Ishikawa (cell line): ENCODE measurements at regions not wholly inside any gene's neighbourhood (a gene's known extent, or its start where the extent isn't known, plus 50 kb on each side); places are given as distances from the start of the nearest gene placed in this dataset.

Source experiments
- CEBPB ChIP-seq: IDR thresholded peaks from 2 replicates; pipeline ENCODE4 v1.6.1; 2012
- CREB1 ChIP-seq: IDR thresholded peaks from 2 replicates; pipeline ENCODE4 v1.6.1; 2012; ENCODE audit warnings: low read depth
- EGR1 ChIP-seq: IDR thresholded peaks from 2 replicates; pipeline ENCODE4 v1.6.1; 2012
- EP300 ChIP-seq: IDR thresholded peaks from 2 replicates; pipeline ENCODE4 v1.6.1; 2012; ENCODE audit warnings: borderline replicate concordance
- FOXM1 ChIP-seq: IDR thresholded peaks from 2 replicates; pipeline ENCODE4 v1.6.1; 2012; ENCODE audit warnings: low read depth, borderline replicate concordance
- MAX ChIP-seq: IDR thresholded peaks from 2 replicates; pipeline ENCODE4 v1.6.1; 2012
- NFIC ChIP-seq: IDR thresholded peaks from 2 replicates; pipeline ENCODE4 v1.6.1; 2012
- RAD21 ChIP-seq: IDR thresholded peaks from 2 replicates; pipeline ENCODE4 v1.6.1; 2012; ENCODE audit warnings: low read depth
- REST ChIP-seq: IDR thresholded peaks from 2 replicates; pipeline ENCODE4 v1.6.1; 2012; ENCODE audit warnings: low read depth, mild to moderate bottlenecking
- TAF1 ChIP-seq: IDR thresholded peaks from 2 replicates; pipeline ENCODE4 v1.6.1; 2012; ENCODE audit warnings: low read depth, mild to moderate bottlenecking
- TEAD4 ChIP-seq: IDR thresholded peaks from 2 replicates; pipeline ENCODE4 v1.6.1; 2012
- USF1 ChIP-seq: IDR thresholded peaks from 2 replicates; pipeline ENCODE4 v1.6.1; 2012
- YY1 ChIP-seq: IDR thresholded peaks from 2 replicates; pipeline ENCODE4 v1.6.1; 2012; ENCODE audit warnings: low read depth
- ZBTB7A ChIP-seq: IDR thresholded peaks from 2 replicates; pipeline ENCODE4 v1.6.1; 2012; ENCODE audit warnings: low read depth

- TF ChIP-seq TAF1 (no peak), REST (no peak), RAD21 (no peak), YY1 (no peak), FOXM1 (no peak), EP300 (no peak), NFIC (no peak), EGR1 (no peak), USF1 (no peak), MAX (no peak), CEBPB (no peak), TEAD4 (no peak), ZBTB7A (no peak), CREB1 (no peak)
Observed at GRCh38 chr15:35775471-35775870, 229.5 kb upstream of the DPH6 start.
